ENCODE measurements at regions not wholly inside any gene's neighbourhood (a gene's known extent, or its start where the extent isn't known, plus 50 kb on each side); places are given as distances from the start of the nearest gene placed in this dataset.

DNA sequence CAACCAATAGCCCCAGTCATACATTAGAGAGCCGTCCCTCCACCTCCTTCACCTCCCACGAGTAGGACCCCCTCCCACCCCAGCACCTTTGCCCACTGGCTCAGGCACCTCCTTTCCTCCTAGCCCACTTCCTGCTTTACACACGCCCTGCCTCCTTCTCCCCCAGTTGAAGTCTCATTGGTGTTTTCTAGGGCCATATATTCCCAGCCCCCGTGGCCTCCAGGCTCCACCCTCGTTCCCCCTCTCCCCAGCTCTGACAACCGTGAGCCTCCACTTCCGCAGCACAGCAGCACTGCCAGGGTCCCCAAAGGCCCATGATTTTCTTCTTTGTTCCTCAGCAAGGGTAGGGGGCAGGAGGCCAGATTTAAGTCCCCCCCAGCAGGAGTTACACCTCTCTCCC lies 340.3 kb upstream of the TNRC6C start:
- TF ChIP-seq CTCF (conservative IDR thresholded peaks at IDR 0.05; ENCODE audit: low read depth, low read length) (no peak), EZH2 (IDR thresholded peaks at IDR 0.05; ENCODE audit: low read length, unreplicated experiment) (no peak), EZH2phosphoT487 (IDR thresholded peaks at IDR 0.05; ENCODE audit: borderline replicate concordance, low read length) (no peak)

Measured in PC-3 (cell line).